ENCODE measurements at regions not wholly inside any gene's neighbourhood (a gene's known extent, or its start where the extent isn't known, plus 50 kb on each side); places are given as distances from the start of the nearest gene placed in this dataset.

DNA sequence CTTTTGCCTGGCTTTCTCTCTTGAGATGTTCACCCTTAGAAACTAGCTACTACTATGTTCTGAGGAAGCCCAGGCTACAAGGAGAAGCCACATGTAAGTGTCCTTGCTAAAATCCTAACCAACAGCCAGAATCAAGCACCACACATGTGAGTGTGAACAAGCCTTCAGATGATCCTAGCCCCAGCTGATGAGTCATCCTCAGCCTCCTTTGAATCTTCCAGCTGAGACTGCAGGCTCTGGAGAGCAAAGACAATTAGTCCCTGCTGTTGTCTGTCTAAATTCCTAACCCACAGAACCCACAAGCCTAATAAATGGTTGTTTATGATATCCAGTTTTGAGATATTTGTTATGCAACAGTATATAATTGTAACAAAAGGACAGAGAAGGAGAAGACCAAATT lies 92.8 kb upstream of the TAC1 start:
- DNase-seq, result no peak

GRCh38 chr7:97659363-97660045 lies 72.4 kb upstream of the TAC1 start:
- no peak for DNase-seq

GRCh38 chr7:97667359-97667758 lies 64.5 kb upstream of the TAC1 start:
- DNase-seq, result no peak

DNA sequence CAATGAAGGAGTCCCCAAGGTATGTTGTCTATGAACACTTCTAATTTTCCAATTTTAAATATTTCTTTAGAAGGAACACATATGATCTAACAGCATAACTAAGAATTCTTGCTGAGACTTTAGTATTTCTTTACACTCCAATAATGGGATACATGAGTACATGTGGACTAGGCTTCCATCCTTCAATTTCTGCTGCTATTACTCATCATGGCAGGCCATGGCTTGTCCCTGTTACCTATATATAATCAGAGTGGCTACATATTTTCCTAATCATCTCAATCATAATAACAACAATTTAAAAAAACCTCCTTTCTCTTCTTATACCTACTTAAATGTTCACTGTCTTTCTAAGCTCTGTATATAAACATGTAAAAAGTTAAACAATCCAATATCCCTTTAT lies 60.3 kb upstream of the TAC1 start:
- no peak for DNase-seq

- no peak for DNase-seq
Observed at GRCh38 chr7:97680622-97681021, 51.3 kb upstream of the TAC1 start.
